HepG2 (cell line): ENCODE measurements at regions not wholly inside any gene's neighbourhood (a gene's known extent, or its start where the extent isn't known, plus 50 kb on each side); places are given as distances from the start of the nearest gene placed in this dataset.

Experiments
- GTF3A ChIP-seq: sonication (generic); formaldehyde crosslinking; conservative IDR thresholded peaks from 2 replicates; pipeline ENCODE4 v1.4.0; 2020; ENCODE audit warnings: mild to moderate bottlenecking, missing genetic modification reagents
- KDM5A ChIP-seq: fragments of 200-600 bp; sonication (generic); IDR thresholded peaks from 2 replicates; pipeline ENCODE4 v1.7.0; 2018; ENCODE audit warnings: antibody characterized with exemption, mild to moderate bottlenecking, low read length, borderline replicate concordance
- MED1 ChIP-seq: sonication (generic); formaldehyde crosslinking; IDR thresholded peaks from 2 replicates; pipeline ENCODE4 v1.4.0; 2020; ENCODE audit warnings: missing genetic modification reagents
- RELA ChIP-seq: sonication (generic); formaldehyde crosslinking; IDR thresholded peaks from 2 replicates; pipeline ENCODE4 v1.4.0; 2020; ENCODE audit warnings: missing genetic modification reagents
- SKI ChIP-seq: fragments of 450-650 bp; IDR thresholded peaks from one replicate; pipeline ENCODE4 v1.6.1; 2018; ENCODE audit warnings: mild to moderate bottlenecking; ENCODE audit not compliant: partially characterized antibody
- ZNF292 ChIP-seq: sonication (generic); formaldehyde crosslinking; IDR thresholded peaks from 2 replicates; pipeline ENCODE4 v1.8.1; 2022; ENCODE audit warnings: mild to moderate bottlenecking, low read depth, missing genetic modification reagents, borderline replicate concordance
- ZNF451 ChIP-seq: sonication (generic); formaldehyde crosslinking; IDR thresholded peaks from 2 replicates; pipeline ENCODE4 v1.5.0; 2020; ENCODE audit warnings: mild to moderate bottlenecking, missing genetic modification reagents
- ZNF607 ChIP-seq: sonication (generic); formaldehyde crosslinking; IDR thresholded peaks from 2 replicates; pipeline ENCODE4 v1.5.1; 2020; ENCODE audit warnings: missing genetic modification reagents, mild to moderate bottlenecking, borderline replicate concordance
- ZNF747 ChIP-seq: sonication (generic); formaldehyde crosslinking; IDR thresholded peaks from 2 replicates; pipeline ENCODE4 v1.8.1; 2023; ENCODE audit warnings: missing genetic modification reagents, mild to moderate bottlenecking, borderline replicate concordance
- TF ChIP-seq, protein P1 (sequence below): sonication (generic); formaldehyde crosslinking; IDR thresholded peaks from 2 replicates; pipeline ENCODE4 v1.5.0; 2020; ENCODE audit warnings: mild to moderate bottlenecking, missing genetic modification reagents, borderline replicate concordance
- TF ChIP-seq, protein P2 (sequence below): sonication (generic); formaldehyde crosslinking; IDR thresholded peaks from 2 replicates; pipeline ENCODE4 v1.4.0; 2020; ENCODE audit warnings: missing genetic modification reagents, borderline replicate concordance
- TF ChIP-seq, protein P3 (sequence below): sonication (generic); formaldehyde crosslinking; IDR thresholded peaks from 2 replicates; pipeline ENCODE4 v1.4.0; 2020; ENCODE audit warnings: missing genetic modification reagents
- TF ChIP-seq, protein P4 (sequence below): sonication (generic); formaldehyde crosslinking; IDR thresholded peaks from 2 replicates; pipeline ENCODE4 v1.4.0; 2020; ENCODE audit warnings: missing genetic modification reagents
- TF ChIP-seq, protein P5 (sequence below): sonication (generic); formaldehyde crosslinking; IDR thresholded peaks from 2 replicates; pipeline ENCODE4 v1.8.1; 2023; ENCODE audit warnings: missing genetic modification reagents, mild to moderate bottlenecking, borderline replicate concordance

DNA sequence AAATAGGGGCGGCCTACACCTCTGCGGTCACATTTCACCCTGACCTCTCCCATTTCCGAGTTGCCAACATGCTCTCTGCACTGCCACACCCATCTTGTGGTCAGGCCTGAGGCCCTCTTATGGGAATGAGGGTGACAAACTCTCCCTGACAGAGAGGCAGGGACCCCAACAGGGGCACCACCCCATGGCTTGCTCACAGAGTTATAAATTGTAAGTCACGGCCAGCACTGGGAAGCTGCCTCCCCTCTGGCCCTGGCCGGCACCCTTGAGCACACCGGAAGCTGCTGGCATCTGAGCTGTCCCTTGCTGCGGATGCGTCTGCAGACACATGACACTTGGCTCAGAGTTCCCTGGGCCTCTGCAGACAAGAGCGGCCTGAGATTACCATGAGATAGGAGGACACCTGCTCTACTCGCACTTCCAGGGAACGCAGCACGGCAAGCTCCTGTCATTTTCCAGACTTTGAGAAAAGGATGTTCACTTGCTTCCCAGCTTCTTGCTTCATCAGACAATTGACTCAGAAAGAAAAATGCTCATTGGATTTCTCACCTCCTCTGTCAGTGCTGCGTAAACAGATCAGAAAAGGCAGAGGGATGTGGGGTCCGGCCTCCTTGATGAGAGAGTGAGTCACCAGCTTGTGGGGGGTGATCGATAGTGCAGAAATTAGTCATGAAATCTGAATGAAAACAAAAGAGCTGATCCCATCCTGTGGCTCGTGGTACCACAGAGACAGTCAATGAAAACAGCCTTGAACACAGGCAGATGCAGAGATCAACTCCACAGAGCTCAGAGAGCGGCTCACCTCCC is 269.8 kb downstream of the SYK start (continued):
- TF ChIP-seq, protein P1, sequence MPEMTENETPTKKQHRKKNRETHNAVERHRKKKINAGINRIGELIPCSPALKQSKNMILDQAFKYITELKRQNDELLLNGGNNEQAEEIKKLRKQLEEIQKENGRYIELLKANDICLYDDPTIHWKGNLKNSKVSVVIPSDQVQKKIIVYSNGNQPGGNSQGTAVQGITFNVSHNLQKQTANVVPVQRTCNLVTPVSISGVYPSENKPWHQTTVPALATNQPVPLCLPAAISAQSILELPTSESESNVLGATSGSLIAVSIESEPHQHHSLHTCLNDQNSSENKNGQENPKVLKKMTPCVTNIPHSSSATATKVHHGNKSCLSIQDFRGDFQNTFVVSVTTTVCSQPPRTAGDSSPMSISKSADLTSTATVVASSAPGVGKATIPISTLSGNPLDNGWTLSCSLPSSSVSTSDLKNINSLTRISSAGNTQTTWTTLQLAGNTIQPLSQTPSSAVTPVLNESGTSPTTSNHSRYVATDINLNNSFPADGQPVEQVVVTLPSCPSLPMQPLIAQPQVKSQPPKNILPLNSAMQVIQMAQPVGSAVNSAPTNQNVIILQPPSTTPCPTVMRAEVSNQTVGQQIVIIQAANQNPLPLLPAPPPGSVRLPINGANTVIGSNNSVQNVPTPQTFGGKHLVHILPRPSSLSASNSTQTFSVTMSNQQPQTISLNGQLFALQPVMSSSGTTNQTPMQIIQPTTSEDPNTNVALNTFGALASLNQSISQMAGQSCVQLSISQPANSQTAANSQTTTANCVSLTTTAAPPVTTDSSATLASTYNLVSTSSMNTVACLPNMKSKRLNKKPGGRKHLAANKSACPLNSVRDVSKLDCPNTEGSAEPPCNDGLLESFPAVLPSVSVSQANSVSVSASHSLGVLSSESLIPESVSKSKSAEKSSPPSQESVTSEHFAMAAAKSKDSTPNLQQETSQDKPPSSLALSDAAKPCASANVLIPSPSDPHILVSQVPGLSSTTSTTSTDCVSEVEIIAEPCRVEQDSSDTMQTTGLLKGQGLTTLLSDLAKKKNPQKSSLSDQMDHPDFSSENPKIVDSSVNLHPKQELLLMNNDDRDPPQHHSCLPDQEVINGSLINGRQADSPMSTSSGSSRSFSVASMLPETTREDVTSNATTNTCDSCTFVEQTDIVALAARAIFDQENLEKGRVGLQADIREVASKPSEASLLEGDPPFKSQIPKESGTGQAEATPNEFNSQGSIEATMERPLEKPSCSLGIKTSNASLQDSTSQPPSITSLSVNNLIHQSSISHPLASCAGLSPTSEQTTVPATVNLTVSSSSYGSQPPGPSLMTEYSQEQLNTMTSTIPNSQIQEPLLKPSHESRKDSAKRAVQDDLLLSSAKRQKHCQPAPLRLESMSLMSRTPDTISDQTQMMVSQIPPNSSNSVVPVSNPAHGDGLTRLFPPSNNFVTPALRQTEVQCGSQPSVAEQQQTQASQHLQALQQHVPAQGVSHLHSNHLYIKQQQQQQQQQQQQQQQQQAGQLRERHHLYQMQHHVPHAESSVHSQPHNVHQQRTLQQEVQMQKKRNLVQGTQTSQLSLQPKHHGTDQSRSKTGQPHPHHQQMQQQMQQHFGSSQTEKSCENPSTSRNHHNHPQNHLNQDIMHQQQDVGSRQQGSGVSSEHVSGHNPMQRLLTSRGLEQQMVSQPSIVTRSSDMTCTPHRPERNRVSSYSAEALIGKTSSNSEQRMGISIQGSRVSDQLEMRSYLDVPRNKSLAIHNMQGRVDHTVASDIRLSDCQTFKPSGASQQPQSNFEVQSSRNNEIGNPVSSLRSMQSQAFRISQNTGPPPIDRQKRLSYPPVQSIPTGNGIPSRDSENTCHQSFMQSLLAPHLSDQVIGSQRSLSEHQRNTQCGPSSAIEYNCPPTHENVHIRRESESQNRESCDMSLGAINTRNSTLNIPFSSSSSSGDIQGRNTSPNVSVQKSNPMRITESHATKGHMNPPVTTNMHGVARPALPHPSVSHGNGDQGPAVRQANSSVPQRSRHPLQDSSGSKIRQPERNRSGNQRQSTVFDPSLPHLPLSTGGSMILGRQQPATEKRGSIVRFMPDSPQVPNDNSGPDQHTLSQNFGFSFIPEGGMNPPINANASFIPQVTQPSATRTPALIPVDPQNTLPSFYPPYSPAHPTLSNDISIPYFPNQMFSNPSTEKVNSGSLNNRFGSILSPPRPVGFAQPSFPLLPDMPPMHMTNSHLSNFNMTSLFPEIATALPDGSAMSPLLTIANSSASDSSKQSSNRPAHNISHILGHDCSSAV: no peak
- no peak for TF ChIP-seq ZNF747 (CRISPR knock-in tag)
- TF ChIP-seq SKI: peak; percentile 6
- peak; percentile 62 for TF ChIP-seq MED1 (CRISPR knock-in tag)
- no peak for TF ChIP-seq ZNF607 (CRISPR knock-in tag)
- TF ChIP-seq, protein P2, sequence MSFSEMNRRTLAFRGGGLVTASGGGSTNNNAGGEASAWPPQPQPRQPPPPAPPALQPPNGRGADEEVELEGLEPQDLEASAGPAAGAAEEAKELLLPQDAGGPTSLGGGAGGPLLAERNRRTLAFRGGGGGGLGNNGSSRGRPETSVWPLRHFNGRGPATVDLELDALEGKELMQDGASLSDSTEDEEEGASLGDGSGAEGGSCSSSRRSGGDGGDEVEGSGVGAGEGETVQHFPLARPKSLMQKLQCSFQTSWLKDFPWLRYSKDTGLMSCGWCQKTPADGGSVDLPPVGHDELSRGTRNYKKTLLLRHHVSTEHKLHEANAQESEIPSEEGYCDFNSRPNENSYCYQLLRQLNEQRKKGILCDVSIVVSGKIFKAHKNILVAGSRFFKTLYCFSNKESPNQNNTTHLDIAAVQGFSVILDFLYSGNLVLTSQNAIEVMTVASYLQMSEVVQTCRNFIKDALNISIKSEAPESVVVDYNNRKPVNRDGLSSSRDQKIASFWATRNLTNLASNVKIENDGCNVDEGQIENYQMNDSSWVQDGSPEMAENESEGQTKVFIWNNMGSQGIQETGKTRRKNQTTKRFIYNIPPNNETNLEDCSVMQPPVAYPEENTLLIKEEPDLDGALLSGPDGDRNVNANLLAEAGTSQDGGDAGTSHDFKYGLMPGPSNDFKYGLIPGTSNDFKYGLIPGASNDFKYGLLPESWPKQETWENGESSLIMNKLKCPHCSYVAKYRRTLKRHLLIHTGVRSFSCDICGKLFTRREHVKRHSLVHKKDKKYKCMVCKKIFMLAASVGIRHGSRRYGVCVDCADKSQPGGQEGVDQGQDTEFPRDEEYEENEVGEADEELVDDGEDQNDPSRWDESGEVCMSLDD (CRISPR knock-in tag): 0 out of 2 replicates have a peak, but pooled peaks have one; percentile 71
- no peak for TF ChIP-seq RELA (CRISPR knock-in tag)
- TF ChIP-seq KDM5A: no peak
- TF ChIP-seq ZNF292 (CRISPR knock-in tag): peak; percentile 93; the same call in 1 of the 2 replicates
- TF ChIP-seq, protein P3, sequence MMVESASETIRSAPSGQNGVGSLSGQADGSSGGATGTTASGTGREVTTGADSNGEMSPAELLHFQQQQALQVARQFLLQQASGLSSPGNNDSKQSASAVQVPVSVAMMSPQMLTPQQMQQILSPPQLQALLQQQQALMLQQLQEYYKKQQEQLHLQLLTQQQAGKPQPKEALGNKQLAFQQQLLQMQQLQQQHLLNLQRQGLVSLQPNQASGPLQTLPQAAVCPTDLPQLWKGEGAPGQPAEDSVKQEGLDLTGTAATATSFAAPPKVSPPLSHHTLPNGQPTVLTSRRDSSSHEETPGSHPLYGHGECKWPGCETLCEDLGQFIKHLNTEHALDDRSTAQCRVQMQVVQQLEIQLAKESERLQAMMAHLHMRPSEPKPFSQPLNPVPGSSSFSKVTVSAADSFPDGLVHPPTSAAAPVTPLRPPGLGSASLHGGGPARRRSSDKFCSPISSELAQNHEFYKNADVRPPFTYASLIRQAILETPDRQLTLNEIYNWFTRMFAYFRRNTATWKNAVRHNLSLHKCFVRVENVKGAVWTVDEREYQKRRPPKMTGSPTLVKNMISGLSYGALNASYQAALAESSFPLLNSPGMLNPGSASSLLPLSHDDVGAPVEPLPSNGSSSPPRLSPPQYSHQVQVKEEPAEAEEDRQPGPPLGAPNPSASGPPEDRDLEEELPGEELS (CRISPR knock-in tag): peak; percentile 45; the same call in 1 of the 2 replicates
- TF ChIP-seq, protein P4, sequence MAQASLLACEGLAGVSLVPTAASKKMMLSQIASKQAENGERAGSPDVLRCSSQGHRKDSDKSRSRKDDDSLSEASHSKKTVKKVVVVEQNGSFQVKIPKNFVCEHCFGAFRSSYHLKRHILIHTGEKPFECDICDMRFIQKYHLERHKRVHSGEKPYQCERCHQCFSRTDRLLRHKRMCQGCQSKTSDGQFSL (CRISPR knock-in tag): 0 out of 2 replicates have a peak, but pooled peaks have one; percentile 15
- peak; percentile 71; the same call in 1 of the 2 replicates for TF ChIP-seq ZNF451 (CRISPR knock-in tag)
- TF ChIP-seq, protein P5, sequence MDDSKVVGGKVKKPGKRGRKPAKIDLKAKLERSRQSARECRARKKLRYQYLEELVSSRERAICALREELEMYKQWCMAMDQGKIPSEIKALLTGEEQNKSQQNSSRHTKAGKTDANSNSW: no peak
- TF ChIP-seq GTF3A (CRISPR knock-in tag): no peak
